GM03348 (cell line): ENCODE measurements at regions not wholly inside any gene's neighbourhood (a gene's known extent, or its start where the extent isn't known, plus 50 kb on each side); places are given as distances from the start of the nearest gene placed in this dataset.

Source experiments
- DNase-seq: peaks from one replicate; pipeline ENCODE4 v3.0.0; 2012; ENCODE audit warnings: low spot score

GRCh38 chr4:153076861-153077260 is 127.4 kb upstream of the TRIM2 start:
- DNase-seq, result no peak

GRCh38 chr4:153079857-153080391 is 124.3 kb upstream of the TRIM2 start:
- DNase-seq, result no peak

- no peak for DNase-seq
These were observed 123.2 kb upstream of the TRIM2 start for GRCh38 chr4:153081006-153081580.

- no peak for DNase-seq
These were observed 122.5 kb upstream of the TRIM2 start for GRCh38 chr4:153081693-153082092.

GRCh38 chr4:153082322-153083301 is 121.6 kb upstream of the TRIM2 start:
- DNase-seq, result no peak

GRCh38 chr4:153083447-153083947 is 120.7 kb upstream of the TRIM2 start:
- peak; percentile 87 for DNase-seq

- DNase-seq, result no peak
These were observed 119.8 kb upstream of the TRIM2 start for GRCh38 chr4:153084224-153084979.

- peak; percentile 85 for DNase-seq
These were observed 119.1 kb upstream of the TRIM2 start for GRCh38 chr4:153084980-153085630.

GRCh38 chr4:153087671-153088194 is 116.5 kb upstream of the TRIM2 start:
- DNase-seq, result no peak

- DNase-seq, result no peak
These were observed 114.5 kb upstream of the TRIM2 start for GRCh38 chr4:153089742-153090141.

- no peak for DNase-seq
These were observed 114.1 kb upstream of the TRIM2 start for GRCh38 chr4:153090181-153090580.

- DNase-seq, result no peak
These were observed 113.4 kb upstream of the TRIM2 start for GRCh38 chr4:153090670-153091385.

- no peak for DNase-seq
These were observed 110.8 kb upstream of the TRIM2 start for GRCh38 chr4:153093396-153093795.

- no peak for DNase-seq
These were observed 110.4 kb upstream of the TRIM2 start for GRCh38 chr4:153093802-153094201.

- DNase-seq, result no peak
These were observed 109.8 kb upstream of the TRIM2 start for GRCh38 chr4:153094435-153094834.

GRCh38 chr4:153095448-153096204 is 108.6 kb upstream of the TRIM2 start:
- no peak for DNase-seq

GRCh38 chr4:153096344-153096743 is 107.9 kb upstream of the TRIM2 start:
- no peak for DNase-seq

- no peak for DNase-seq
These were observed 105.8 kb upstream of the TRIM2 start for GRCh38 chr4:153098427-153098826.

- DNase-seq, result no peak
These were observed 104.7 kb upstream of the TRIM2 start for GRCh38 chr4:153099391-153100140.
